22Rv1 (cell line): ENCODE measurements at regions not wholly inside any gene's neighbourhood (a gene's known extent, or its start where the extent isn't known, plus 50 kb on each side); places are given as distances from the start of the nearest gene placed in this dataset.

Experiments
- H3K27ac ChIP-seq: fragments of 450-650 bp; 2 replicates; pipeline ENCODE4 v1.5.1; 2017
- ZFX ChIP-seq: fragments of 450-650 bp; IDR thresholded peaks from 2 replicates; pipeline ENCODE4 v1.6.1; 2017; ENCODE audit warnings: antibody characterized with exemption, borderline replicate concordance
- TF ChIP-seq, protein P1 (sequence below): fragments of 450-650 bp; IDR thresholded peaks from 2 replicates; pipeline ENCODE4 v1.5.1; 2017; ENCODE audit warnings: mild to moderate bottlenecking

DNA sequence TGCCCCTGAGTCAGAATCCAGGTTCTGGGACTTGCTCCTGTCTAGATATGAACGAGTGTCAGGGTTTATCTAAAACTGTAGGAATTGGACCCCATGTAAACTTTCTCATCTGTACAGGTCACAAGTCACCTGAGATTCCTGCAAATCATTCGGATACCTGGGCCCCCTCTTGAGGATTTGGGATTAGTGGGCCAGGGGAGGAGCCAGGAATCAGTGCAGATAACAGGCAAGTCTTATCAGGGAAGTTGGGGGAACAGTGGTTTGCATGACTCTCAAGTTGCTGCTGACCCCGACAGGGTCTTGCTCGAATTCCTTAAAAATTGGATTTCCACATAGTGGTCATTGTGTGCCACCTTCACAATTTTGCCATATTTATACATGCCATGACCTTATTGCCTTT, 188.4 kb upstream of the LYZL1 start:
- H3K27ac ChIP-seq, result no peak overlapping the region
- TF ChIP-seq, protein P1, sequence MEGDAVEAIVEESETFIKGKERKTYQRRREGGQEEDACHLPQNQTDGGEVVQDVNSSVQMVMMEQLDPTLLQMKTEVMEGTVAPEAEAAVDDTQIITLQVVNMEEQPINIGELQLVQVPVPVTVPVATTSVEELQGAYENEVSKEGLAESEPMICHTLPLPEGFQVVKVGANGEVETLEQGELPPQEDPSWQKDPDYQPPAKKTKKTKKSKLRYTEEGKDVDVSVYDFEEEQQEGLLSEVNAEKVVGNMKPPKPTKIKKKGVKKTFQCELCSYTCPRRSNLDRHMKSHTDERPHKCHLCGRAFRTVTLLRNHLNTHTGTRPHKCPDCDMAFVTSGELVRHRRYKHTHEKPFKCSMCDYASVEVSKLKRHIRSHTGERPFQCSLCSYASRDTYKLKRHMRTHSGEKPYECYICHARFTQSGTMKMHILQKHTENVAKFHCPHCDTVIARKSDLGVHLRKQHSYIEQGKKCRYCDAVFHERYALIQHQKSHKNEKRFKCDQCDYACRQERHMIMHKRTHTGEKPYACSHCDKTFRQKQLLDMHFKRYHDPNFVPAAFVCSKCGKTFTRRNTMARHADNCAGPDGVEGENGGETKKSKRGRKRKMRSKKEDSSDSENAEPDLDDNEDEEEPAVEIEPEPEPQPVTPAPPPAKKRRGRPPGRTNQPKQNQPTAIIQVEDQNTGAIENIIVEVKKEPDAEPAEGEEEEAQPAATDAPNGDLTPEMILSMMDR, result no peak
- TF ChIP-seq ZFX, result no peak

DNA sequence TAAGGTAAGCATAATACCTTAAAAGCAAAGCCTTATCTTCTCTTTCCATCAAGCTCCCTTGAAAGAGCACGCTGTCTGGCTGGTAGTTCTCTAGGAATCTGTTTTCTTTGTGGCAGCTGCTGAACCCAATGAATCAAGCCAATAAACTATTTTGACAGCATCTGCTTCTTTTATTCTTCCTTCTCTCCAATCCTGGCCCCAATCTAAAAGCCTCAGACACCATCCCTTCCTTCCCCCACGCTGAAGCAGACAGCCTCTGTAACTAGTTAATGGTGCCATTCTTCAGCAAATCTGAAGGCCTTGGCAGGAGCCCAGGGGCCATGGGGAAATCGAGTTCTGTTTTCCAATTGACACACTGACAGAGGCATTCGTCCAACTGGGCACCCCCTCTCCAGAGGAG, 186.6 kb upstream of the LYZL1 start:
- TF ChIP-seq, protein P1, result no peak
- TF ChIP-seq ZFX, result no peak
- H3K27ac ChIP-seq, result no peak overlapping the region

DNA sequence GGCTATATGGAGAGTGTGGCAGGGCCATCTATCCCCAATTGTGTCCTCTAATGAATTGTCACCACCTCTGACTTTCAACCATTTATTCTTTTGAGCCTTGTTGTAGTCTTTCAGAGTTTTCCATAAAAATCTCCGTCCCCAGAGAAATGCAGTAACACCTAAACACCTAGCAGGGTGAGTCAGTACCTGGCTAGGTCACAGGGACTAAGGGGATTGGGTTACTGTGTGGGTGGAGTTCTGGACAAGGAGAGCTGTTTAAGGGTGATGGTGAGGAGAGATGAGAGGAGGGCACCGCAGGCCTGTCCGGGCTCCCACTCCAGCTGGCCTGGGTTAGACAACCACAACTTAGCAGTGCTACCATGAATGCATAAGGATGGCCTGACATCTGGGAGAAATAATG, 186.2 kb upstream of the LYZL1 start:
- H3K27ac ChIP-seq, result no peak overlapping the region
- TF ChIP-seq ZFX, result no peak
- TF ChIP-seq, protein P1, result no peak

DNA sequence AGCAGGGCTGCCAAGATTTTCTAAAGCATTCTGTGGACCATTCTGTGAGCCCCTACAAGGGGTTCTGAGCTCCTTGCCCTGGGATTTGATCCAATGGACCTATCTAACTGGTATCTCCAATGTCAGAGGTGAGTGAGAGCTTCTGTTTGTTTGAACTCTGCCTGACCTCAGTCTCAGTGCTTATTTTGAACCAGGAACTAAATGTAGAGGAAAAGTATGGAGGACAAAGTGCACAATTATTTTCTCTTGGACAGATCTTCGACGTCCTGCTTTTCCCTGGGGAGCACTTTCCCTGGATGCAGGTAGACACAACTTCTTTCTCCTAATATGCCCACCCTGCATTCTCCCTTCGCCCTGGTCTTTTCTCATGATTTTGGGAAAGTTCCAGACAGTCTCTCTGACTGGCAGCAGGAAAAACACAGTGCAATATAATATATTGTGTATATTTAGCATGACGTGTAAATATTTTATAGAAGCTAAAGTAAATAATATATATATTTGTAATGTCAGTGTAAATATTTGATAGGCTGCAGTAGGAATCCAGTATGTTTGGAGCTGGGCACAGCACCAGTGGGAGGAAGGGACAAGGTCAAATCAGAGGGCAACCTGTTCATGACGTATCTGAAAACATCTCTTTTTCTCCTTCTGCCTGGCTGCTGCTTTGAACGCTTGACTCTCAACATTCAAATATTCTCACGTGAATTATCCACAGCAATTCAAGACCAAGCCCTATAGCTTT, 184.0 kb upstream of the LYZL1 start:
- TF ChIP-seq, protein P1, result no peak
- TF ChIP-seq ZFX, result no peak
- peak overlapping the region; percentile 90 for H3K27ac ChIP-seq

DNA sequence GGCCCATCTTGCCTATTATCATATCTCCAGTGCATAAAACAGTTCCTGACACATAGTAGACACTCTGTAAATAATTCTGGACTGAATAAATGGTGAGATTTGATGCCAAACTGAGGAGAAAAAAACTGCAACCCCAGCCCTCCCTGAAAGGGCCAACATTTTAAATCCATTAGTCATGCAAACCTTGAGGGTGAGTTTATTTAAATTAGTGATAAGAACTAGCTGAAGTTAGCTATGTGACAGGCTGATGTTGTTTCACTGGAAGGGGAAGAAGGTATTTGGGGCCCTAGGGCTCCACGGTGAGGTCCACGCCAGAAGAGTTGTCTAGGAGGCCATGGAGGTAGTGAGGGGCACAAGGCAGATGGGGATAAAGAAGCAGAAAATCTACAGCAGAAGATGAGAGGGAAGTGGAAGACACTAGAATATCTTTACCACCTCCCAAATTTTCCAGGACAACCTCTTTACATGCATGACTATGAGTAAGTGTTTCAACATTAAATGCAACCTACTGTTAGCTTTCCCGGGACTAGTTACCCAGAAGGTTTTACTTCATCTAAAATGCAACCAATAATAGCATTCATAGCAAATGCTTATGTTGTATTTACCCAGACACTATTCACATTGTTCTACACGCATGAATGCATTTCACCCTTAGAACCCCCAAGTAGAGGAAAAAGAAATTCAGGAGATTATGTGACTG, 183.2 kb upstream of the LYZL1 start:
- TF ChIP-seq, protein P1, result no peak
- TF ChIP-seq ZFX, result no peak

DNA sequence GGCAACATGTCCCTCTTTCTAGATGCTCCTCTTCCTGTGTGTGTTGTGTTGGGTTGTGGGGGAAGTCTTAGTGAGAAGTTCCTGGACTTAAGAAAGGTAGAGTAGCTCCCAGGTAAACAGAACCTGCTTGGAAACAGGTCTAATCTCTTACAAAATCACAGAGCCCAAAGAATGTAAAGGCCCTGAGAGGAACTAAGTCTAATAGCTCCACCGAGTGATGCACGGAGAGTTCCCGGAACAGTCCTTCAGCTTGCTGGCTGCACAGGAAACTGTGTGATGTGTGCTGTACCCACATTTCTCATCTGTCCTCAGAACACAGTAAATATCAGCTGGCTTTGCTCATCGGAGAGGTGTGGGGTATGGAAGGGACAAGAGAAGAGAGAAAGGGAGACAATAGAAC, 182.6 kb upstream of the LYZL1 start:
- TF ChIP-seq, protein P1, result no peak
- TF ChIP-seq ZFX, result no peak
- peak overlapping the region; percentile 90 for H3K27ac ChIP-seq

More for the DNA sequence above, 183.2 kb upstream of the LYZL1 start:
- peak overlapping the region; percentile 90 for H3K27ac ChIP-seq

DNA sequence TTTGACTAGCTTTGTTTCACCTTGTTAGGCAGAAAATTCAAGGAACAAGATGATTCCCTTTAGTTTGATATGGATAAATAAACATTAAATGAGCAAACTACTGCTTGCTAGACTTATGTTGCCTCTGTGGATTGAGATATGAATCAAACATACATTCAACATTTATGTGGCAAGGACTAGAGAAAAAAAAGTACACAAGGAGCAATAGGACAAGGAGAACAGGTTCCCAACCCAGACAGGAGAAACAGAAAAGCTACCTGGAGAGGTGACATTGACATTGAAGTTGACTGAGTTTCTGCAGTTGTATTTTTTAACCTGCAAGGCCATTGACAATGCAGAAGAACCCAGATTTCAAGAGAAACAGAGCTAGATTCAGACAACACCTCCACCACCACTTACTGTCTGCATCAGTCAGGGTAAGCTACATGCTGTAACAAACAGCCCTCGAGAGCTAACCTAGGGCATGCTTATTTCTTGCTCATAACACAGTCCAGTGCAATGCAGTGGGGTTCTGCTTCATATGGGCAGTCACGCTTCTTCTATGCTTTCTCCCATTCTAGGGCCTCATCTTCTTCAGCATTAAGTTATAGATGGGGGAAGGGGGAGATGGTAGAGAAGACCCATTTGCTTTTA, 180.9 kb upstream of the LYZL1 start:
- peak overlapping the region; percentile 12; the same call in 1 of the 2 replicates for H3K27ac ChIP-seq
- TF ChIP-seq, protein P1, result no peak
- TF ChIP-seq ZFX, result no peak
